Mesothelial cell of epicardium (in vitro differentiated cells): ENCODE measurements at regions not wholly inside any gene's neighbourhood (a gene's known extent, or its start where the extent isn't known, plus 50 kb on each side); places are given as distances from the start of the nearest gene placed in this dataset.

Experiments
- DNase-seq, 2 experiments: peaks; one replicate each; pipeline ENCODE4 v3.0.0; 2021; ENCODE audit warnings: low spot score in 2 of 2; ENCODE audit not compliant: unreplicated experiment in 2 of 2
- H3K27ac Mint-ChIP-seq: 2 replicates; pipeline ENCODE4 v1.8.0; 2021; ENCODE audit warnings: mixed read lengths
- H3K27me3 Mint-ChIP-seq: 2 replicates; pipeline ENCODE4 v1.8.0; 2021; ENCODE audit warnings: low read depth, mixed read lengths
- H3K36me3 Mint-ChIP-seq: 2 replicates; pipeline ENCODE4 v1.8.0; 2021; ENCODE audit warnings: mixed read lengths
- H3K4me1 Mint-ChIP-seq: 2 replicates; pipeline ENCODE4 v1.8.0; 2021; ENCODE audit warnings: mixed read lengths
- H3K4me3 Mint-ChIP-seq: 2 replicates; pipeline ENCODE4 v1.8.0; 2021; ENCODE audit warnings: mild to moderate bottlenecking, moderate library complexity, mixed read lengths
- H3K9me3 Mint-ChIP-seq: 2 replicates; pipeline ENCODE4 v1.8.0; 2021; ENCODE audit warnings: mixed read lengths
- TF ChIP-seq, protein P1 (sequence below): fragments of 200-600 bp; sonication (generic); IDR thresholded peaks from one replicate; pipeline ENCODE4 v1.5.0; 2021; ENCODE audit warnings: antibody characterized with exemption; ENCODE audit not compliant: unreplicated experiment

GRCh38 chrX:145178268-145178667 is 69.0 kb upstream of the SPANXN1 start:
- no peak overlapping the region for H3K27ac Mint-ChIP-seq
- H3K4me3 Mint-ChIP-seq = no peak overlapping the region
- DNase-seq = no peak
- peaks cover 28% of the 10 kb centered on the region for H3K9me3 Mint-ChIP-seq
- TF ChIP-seq, protein P1, sequence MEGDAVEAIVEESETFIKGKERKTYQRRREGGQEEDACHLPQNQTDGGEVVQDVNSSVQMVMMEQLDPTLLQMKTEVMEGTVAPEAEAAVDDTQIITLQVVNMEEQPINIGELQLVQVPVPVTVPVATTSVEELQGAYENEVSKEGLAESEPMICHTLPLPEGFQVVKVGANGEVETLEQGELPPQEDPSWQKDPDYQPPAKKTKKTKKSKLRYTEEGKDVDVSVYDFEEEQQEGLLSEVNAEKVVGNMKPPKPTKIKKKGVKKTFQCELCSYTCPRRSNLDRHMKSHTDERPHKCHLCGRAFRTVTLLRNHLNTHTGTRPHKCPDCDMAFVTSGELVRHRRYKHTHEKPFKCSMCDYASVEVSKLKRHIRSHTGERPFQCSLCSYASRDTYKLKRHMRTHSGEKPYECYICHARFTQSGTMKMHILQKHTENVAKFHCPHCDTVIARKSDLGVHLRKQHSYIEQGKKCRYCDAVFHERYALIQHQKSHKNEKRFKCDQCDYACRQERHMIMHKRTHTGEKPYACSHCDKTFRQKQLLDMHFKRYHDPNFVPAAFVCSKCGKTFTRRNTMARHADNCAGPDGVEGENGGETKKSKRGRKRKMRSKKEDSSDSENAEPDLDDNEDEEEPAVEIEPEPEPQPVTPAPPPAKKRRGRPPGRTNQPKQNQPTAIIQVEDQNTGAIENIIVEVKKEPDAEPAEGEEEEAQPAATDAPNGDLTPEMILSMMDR = peak; percentile 62
- H3K27me3 Mint-ChIP-seq = no peaks in the 10 kb centered on the region
- no peaks in the 10 kb centered on the region for H3K36me3 Mint-ChIP-seq
- no peaks in the 10 kb centered on the region for H3K4me1 Mint-ChIP-seq

GRCh38 chrX:145190801-145191389 is 56.4 kb upstream of the SPANXN1 start:
- Mint-ChIP-seq H3K4me3 (no peak overlapping the region), H3K27me3 (no peaks in the 10 kb centered on the region), H3K36me3 (no peaks in the 10 kb centered on the region), H3K4me1 (no peaks in the 10 kb centered on the region), H3K27ac (no peak overlapping the region), H3K9me3 (peaks cover 20% of the 10 kb centered on the region)
- DNase-seq = no peak
- TF ChIP-seq, protein P1 = peak; percentile 59
